ENCODE measurements at regions not wholly inside any gene's neighbourhood (a gene's known extent, or its start where the extent isn't known, plus 50 kb on each side); places are given as distances from the start of the nearest gene placed in this dataset.

GRCh38 chr3:178320456-178321351 is 215.5 kb upstream of the KCNMB2 start:
- TF ChIP-seq CTCF (IDR thresholded peaks at IDR 0.05) (no peak), POLR2A (IDR thresholded peaks at IDR 0.05) (no peak)

Measured in ovary (tissue), 3 donors.